ENCODE measurements at regions not wholly inside any gene's neighbourhood (a gene's known extent, or its start where the extent isn't known, plus 50 kb on each side); places are given as distances from the start of the nearest gene placed in this dataset.

DNA sequence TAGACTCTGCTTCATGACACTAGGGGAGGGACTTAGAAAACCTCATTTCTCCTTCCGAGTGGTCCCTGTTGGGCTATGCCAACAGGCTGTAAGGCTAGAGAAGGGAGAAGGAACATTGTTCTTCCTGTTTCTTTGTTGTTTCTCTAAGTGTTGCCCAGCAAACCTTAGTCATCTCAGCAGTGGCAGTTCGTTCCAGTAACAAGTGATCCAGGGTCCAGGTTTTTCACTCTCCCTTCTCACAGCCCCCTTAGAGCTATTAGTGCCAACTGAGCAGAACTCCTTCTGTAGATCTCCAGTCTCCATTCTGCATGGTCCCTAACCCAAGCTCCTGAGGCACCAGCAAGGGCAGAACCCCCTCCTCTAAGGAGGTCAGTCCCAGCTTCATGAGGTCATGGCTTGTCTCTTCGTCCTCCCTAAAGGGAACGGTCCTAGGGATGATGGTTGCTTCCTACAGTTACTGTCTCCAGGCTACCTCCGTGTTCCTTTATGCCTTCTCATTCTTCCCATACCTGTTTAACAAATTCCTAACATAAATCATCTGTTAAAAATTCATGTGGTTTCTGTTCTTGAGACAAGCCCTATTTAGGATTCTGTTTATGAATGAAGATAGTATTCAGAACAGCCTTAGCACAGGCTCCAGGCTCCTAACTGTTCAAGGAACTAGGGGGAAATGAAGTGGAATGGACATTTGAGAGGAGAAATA is 168.6 kb upstream of the UBASH3B start:
- H3K36me3 ChIP-seq (ENCODE audit: control insufficient read depth in 4 of 4, insufficient read depth in 3 of 4, low read depth in 1 of 4, low read length in 3 of 4), result no peaks in the 10 kb centered on the region
- H3K9ac ChIP-seq (ENCODE audit: low read depth in 1 of 2, low read length in 2 of 2), result no peak overlapping the region
- WGBS, result 81% methylated on average over 5 of the region's 5 CpGs

DNA sequence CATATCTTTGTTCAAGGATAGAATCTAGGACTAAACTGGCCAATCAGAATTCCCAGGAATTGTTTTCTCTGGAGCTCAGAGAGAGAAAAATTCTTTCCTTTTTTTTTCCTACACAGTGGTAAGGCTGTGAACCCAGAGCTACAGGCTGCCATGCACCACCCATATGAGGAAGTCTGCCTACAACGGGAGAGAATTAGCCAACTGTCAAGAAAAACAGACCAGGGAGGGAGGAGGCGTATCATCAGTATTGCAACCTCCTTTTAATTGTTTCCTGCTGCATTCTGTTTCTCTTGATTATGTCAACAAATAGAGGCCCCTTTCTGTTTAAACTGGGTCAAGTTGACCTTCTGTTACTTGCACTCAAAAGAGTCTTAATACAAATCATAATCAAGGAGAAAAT is 176.5 kb upstream of the UBASH3B start:
- WGBS, result 62% methylated on average over 2 of the region's 2 CpGs
- TF ChIP-seq NR2F2 (IDR thresholded peaks at IDR 0.05) (no peak), RAD21 (IDR thresholded peaks at IDR 0.05) (no peak), EGR1 (IDR thresholded peaks at IDR 0.05; ENCODE audit: low read depth in 2 of 2) (no peak), FOXA1 (IDR thresholded peaks at IDR 0.05) (no peak), TAF1 (conservative IDR thresholded peaks at IDR 0.05) (no peak), JUND (IDR thresholded peaks at IDR 0.05) (no peak), HNF4G (IDR thresholded peaks at IDR 0.05) (no peak)
- no peak for DNase-seq (ENCODE audit: low spot score)
- Histone ChIP-seq H3K4me3 (ENCODE audit: low read depth in 1 of 3, low read length in 3 of 3) (no peak overlapping the region), H3K4me1 (ENCODE audit: control insufficient read depth in 4 of 4, insufficient read depth in 4 of 4, low read length in 3 of 4) (no peaks in the 10 kb centered on the region), H3K36me3 (ENCODE audit: control insufficient read depth in 4 of 4, insufficient read depth in 3 of 4, low read depth in 1 of 4, low read length in 3 of 4) (no peaks in the 10 kb centered on the region), H3K27me3 (ENCODE audit: control insufficient read depth in 4 of 4, insufficient read depth in 4 of 4, low read length in 3 of 4) (no peaks in the 10 kb centered on the region), H3K9me3 (ENCODE audit: control insufficient read depth in 4 of 4, low read length in 3 of 4) (no peaks in the 10 kb centered on the region), H3K9ac (ENCODE audit: low read depth in 1 of 2, low read length in 2 of 2) (no peak overlapping the region), H3K27ac (ENCODE audit: low read depth in 1 of 2, low read length in 2 of 2) (no peak overlapping the region)

More for the DNA sequence above, 168.6 kb upstream of the UBASH3B start:
- Histone ChIP-seq H3K4me3 (ENCODE audit: low read depth in 1 of 3, low read length in 3 of 3) (no peak overlapping the region), H3K27me3 (ENCODE audit: control insufficient read depth in 4 of 4, insufficient read depth in 4 of 4, low read length in 3 of 4) (no peaks in the 10 kb centered on the region), H3K4me1 (ENCODE audit: control insufficient read depth in 4 of 4, insufficient read depth in 4 of 4, low read length in 3 of 4) (no peaks in the 10 kb centered on the region), H3K27ac (ENCODE audit: low read depth in 1 of 2, low read length in 2 of 2) (no peak overlapping the region), H3K9me3 (ENCODE audit: control insufficient read depth in 4 of 4, low read length in 3 of 4) (peaks cover 0 to 2% (median 0%) of the 10 kb centered on the region in 4 donors)
- no peak for DNase-seq (ENCODE audit: low spot score)
- TF ChIP-seq FOXA1 (IDR thresholded peaks at IDR 0.05) (no peak), JUND (IDR thresholded peaks at IDR 0.05) (no peak), SP1 (IDR thresholded peaks at IDR 0.05) (no peak), YY1 (IDR thresholded peaks at IDR 0.05) (no peak), RAD21 (IDR thresholded peaks at IDR 0.05) (no peak), HNF4A (conservative IDR thresholded peaks at IDR 0.05) (no peak), EGR1 (IDR thresholded peaks at IDR 0.05; ENCODE audit: low read depth in 2 of 2) (no peak), TAF1 (conservative IDR thresholded peaks at IDR 0.05) (no peak)
- TF ChIP-seq, protein P1, sequence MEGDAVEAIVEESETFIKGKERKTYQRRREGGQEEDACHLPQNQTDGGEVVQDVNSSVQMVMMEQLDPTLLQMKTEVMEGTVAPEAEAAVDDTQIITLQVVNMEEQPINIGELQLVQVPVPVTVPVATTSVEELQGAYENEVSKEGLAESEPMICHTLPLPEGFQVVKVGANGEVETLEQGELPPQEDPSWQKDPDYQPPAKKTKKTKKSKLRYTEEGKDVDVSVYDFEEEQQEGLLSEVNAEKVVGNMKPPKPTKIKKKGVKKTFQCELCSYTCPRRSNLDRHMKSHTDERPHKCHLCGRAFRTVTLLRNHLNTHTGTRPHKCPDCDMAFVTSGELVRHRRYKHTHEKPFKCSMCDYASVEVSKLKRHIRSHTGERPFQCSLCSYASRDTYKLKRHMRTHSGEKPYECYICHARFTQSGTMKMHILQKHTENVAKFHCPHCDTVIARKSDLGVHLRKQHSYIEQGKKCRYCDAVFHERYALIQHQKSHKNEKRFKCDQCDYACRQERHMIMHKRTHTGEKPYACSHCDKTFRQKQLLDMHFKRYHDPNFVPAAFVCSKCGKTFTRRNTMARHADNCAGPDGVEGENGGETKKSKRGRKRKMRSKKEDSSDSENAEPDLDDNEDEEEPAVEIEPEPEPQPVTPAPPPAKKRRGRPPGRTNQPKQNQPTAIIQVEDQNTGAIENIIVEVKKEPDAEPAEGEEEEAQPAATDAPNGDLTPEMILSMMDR (IDR thresholded peaks at IDR 0.05; ENCODE audit: low read depth, low read length, missing input control), result no peak
- TF ChIP-seq, protein P2, sequence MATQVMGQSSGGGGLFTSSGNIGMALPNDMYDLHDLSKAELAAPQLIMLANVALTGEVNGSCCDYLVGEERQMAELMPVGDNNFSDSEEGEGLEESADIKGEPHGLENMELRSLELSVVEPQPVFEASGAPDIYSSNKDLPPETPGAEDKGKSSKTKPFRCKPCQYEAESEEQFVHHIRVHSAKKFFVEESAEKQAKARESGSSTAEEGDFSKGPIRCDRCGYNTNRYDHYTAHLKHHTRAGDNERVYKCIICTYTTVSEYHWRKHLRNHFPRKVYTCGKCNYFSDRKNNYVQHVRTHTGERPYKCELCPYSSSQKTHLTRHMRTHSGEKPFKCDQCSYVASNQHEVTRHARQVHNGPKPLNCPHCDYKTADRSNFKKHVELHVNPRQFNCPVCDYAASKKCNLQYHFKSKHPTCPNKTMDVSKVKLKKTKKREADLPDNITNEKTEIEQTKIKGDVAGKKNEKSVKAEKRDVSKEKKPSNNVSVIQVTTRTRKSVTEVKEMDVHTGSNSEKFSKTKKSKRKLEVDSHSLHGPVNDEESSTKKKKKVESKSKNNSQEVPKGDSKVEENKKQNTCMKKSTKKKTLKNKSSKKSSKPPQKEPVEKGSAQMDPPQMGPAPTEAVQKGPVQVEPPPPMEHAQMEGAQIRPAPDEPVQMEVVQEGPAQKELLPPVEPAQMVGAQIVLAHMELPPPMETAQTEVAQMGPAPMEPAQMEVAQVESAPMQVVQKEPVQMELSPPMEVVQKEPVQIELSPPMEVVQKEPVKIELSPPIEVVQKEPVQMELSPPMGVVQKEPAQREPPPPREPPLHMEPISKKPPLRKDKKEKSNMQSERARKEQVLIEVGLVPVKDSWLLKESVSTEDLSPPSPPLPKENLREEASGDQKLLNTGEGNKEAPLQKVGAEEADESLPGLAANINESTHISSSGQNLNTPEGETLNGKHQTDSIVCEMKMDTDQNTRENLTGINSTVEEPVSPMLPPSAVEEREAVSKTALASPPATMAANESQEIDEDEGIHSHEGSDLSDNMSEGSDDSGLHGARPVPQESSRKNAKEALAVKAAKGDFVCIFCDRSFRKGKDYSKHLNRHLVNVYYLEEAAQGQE (IDR thresholded peaks at IDR 0.05), result no peak

DNA sequence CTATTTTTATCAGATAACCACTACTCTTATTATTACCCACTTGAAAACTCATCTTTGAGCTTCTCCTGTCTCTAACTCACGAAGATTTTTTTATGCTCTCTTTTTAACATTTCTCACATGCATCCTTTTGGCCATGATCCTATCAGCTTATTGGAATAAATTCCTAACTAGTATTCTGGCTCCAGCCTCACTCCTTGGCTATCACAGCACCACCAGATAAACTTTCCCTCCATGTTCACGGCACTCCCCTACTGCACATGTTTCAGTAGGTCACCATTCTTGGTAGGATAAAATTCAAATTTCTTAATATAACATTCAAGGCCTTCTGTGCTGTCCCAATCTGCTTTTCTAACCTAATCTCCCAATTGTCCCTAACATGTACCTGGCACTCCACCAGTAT is 186.6 kb upstream of the UBASH3B start:
- H3K27me3 ChIP-seq (ENCODE audit: control insufficient read depth in 4 of 4, insufficient read depth in 4 of 4, low read length in 3 of 4), result no peaks in the 10 kb centered on the region
- no peak overlapping the region for H3K9ac ChIP-seq (ENCODE audit: low read depth in 1 of 2, low read length in 2 of 2)
- no peaks in the 10 kb centered on the region for H3K4me1 ChIP-seq (ENCODE audit: control insufficient read depth in 4 of 4, insufficient read depth in 4 of 4, low read length in 3 of 4)
- H3K27ac ChIP-seq (ENCODE audit: low read depth in 1 of 2, low read length in 2 of 2), result no peak overlapping the region
- no peak for DNase-seq (ENCODE audit: low spot score)
- no peak overlapping the region for H3K4me3 ChIP-seq (ENCODE audit: low read depth in 1 of 3, low read length in 3 of 3)
- H3K9me3 ChIP-seq (ENCODE audit: control insufficient read depth in 4 of 4, low read length in 3 of 4), result peaks cover 0 to under 1% (median 0%) of the 10 kb centered on the region in 4 donors
- H3K36me3 ChIP-seq (ENCODE audit: control insufficient read depth in 4 of 4, insufficient read depth in 3 of 4, low read depth in 1 of 4, low read length in 3 of 4), result no peaks in the 10 kb centered on the region
- 83% methylated on average over 2 of the region's 2 CpGs for WGBS
- no peak for TF ChIP-seq NR2F2 (IDR thresholded peaks at IDR 0.05)
- TF ChIP-seq, protein P3, sequence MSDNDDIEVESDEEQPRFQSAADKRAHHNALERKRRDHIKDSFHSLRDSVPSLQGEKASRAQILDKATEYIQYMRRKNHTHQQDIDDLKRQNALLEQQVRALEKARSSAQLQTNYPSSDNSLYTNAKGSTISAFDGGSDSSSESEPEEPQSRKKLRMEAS (IDR thresholded peaks at IDR 0.05), result no peak
- TF ChIP-seq GABPA (IDR thresholded peaks at IDR 0.05 in 1 of 2, conservative IDR thresholded peaks at IDR 0.05 in 1 of 2), result no peak
- no peak for TF ChIP-seq TAF1 (conservative IDR thresholded peaks at IDR 0.05)
- TF ChIP-seq, protein P4, sequence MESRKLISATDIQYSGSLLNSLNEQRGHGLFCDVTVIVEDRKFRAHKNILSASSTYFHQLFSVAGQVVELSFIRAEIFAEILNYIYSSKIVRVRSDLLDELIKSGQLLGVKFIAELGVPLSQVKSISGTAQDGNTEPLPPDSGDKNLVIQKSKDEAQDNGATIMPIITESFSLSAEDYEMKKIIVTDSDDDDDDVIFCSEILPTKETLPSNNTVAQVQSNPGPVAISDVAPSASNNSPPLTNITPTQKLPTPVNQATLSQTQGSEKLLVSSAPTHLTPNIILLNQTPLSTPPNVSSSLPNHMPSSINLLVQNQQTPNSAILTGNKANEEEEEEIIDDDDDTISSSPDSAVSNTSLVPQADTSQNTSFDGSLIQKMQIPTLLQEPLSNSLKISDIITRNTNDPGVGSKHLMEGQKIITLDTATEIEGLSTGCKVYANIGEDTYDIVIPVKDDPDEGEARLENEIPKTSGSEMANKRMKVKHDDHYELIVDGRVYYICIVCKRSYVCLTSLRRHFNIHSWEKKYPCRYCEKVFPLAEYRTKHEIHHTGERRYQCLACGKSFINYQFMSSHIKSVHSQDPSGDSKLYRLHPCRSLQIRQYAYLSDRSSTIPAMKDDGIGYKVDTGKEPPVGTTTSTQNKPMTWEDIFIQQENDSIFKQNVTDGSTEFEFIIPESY (IDR thresholded peaks at IDR 0.05), result no peak
- TF ChIP-seq YY1 (IDR thresholded peaks at IDR 0.05), result no peak
- no peak for TF ChIP-seq FOXA2 (IDR thresholded peaks at IDR 0.05)
- TF ChIP-seq EGR1 (IDR thresholded peaks at IDR 0.05; ENCODE audit: low read depth in 2 of 2), result no peak
- TF ChIP-seq RXRA (IDR thresholded peaks at IDR 0.05), result no peak
- no peak for TF ChIP-seq FOXA1 (IDR thresholded peaks at IDR 0.05)
- no peak for TF ChIP-seq SP1 (IDR thresholded peaks at IDR 0.05)
